ENCODE measurements at regions not wholly inside any gene's neighbourhood (a gene's known extent, or its start where the extent isn't known, plus 50 kb on each side); places are given as distances from the start of the nearest gene placed in this dataset.

- ATAC-seq (replicated peaks in 1 of 2), result no peak
- H3K4me1 Mint-ChIP-seq (ENCODE audit: low read depth), result no peaks in the 10 kb centered on the region
- H3K27me3 Mint-ChIP-seq (ENCODE audit: low read depth), result no peaks in the 10 kb centered on the region
- peaks cover 2 to 3% of the 10 kb centered on the region in 2 donors for H3K9me3 Mint-ChIP-seq
- H3K4me3 Mint-ChIP-seq, result no peak overlapping the region
- DNase-seq, result no peak
- H3K27ac Mint-ChIP-seq, result no peak overlapping the region
- H3K36me3 Mint-ChIP-seq (ENCODE audit: insufficient read depth in 2 of 2), result no peaks in the 10 kb centered on the region
Observed at GRCh38 chr13:93086329-93086728, 140.3 kb upstream of the GPC6 start.

GRCh38 chr13:93098972-93099371, 127.6 kb upstream of the GPC6 start:
- ATAC-seq (replicated peaks in 1 of 2) (no peak), DNase-seq (no peak)
- H3K27me3 Mint-ChIP-seq (ENCODE audit: low read depth), result no peaks in the 10 kb centered on the region
- no peaks in the 10 kb centered on the region for H3K9me3 Mint-ChIP-seq
- H3K4me3 Mint-ChIP-seq, result no peak overlapping the region
- H3K4me1 Mint-ChIP-seq (ENCODE audit: low read depth), result no peaks in the 10 kb centered on the region
- no peak overlapping the region for H3K27ac Mint-ChIP-seq
- no peaks in the 10 kb centered on the region for H3K36me3 Mint-ChIP-seq (ENCODE audit: insufficient read depth in 2 of 2)

- no peaks in the 10 kb centered on the region for H3K36me3 Mint-ChIP-seq (ENCODE audit: insufficient read depth in 2 of 2)
- DNase-seq (no peak), ATAC-seq (replicated peaks in 1 of 2) (no peak)
- H3K27ac Mint-ChIP-seq, result no peak overlapping the region
- H3K9me3 Mint-ChIP-seq, result no peaks in the 10 kb centered on the region
- H3K4me1 Mint-ChIP-seq (ENCODE audit: low read depth), result no peaks in the 10 kb centered on the region
- no peak overlapping the region for H3K4me3 Mint-ChIP-seq
- H3K27me3 Mint-ChIP-seq (ENCODE audit: low read depth), result no peaks in the 10 kb centered on the region
Observed at GRCh38 chr13:93101226-93101734, 125.3 kb upstream of the GPC6 start.

GRCh38 chr13:93104270-93104669, 122.3 kb upstream of the GPC6 start:
- no peak for ATAC-seq (replicated peaks in 1 of 2)
- no peak for DNase-seq
- H3K9me3 Mint-ChIP-seq, result no peaks in the 10 kb centered on the region
- H3K4me3 Mint-ChIP-seq, result no peak overlapping the region
- H3K27me3 Mint-ChIP-seq (ENCODE audit: low read depth), result no peaks in the 10 kb centered on the region
- no peaks in the 10 kb centered on the region for H3K4me1 Mint-ChIP-seq (ENCODE audit: low read depth)
- H3K36me3 Mint-ChIP-seq (ENCODE audit: insufficient read depth in 2 of 2), result no peaks in the 10 kb centered on the region
- no peak overlapping the region for H3K27ac Mint-ChIP-seq

- Mint-ChIP-seq H3K36me3 (ENCODE audit: insufficient read depth in 2 of 2) (no peaks in the 10 kb centered on the region), H3K4me1 (ENCODE audit: low read depth) (no peaks in the 10 kb centered on the region), H3K4me3 (no peak overlapping the region), H3K27me3 (ENCODE audit: low read depth) (no peaks in the 10 kb centered on the region), H3K9me3 (no peaks in the 10 kb centered on the region), H3K27ac (no peak overlapping the region)
- DNase-seq (no peak), ATAC-seq (replicated peaks in 1 of 2) (no peak)
Observed at GRCh38 chr13:93108111-93108601, 118.5 kb upstream of the GPC6 start.

- no peak overlapping the region for H3K4me3 Mint-ChIP-seq
- peaks cover 0 to 5% of the 10 kb centered on the region in 2 donors for H3K9me3 Mint-ChIP-seq
- H3K27me3 Mint-ChIP-seq (ENCODE audit: low read depth), result no peaks in the 10 kb centered on the region
- H3K27ac Mint-ChIP-seq, result no peak overlapping the region
- ATAC-seq (replicated peaks in 1 of 2), result no peak
- H3K36me3 Mint-ChIP-seq (ENCODE audit: insufficient read depth in 2 of 2), result no peaks in the 10 kb centered on the region
- H3K4me1 Mint-ChIP-seq (ENCODE audit: low read depth), result no peaks in the 10 kb centered on the region
- no peak for DNase-seq
Observed at GRCh38 chr13:93116809-93117208, 109.8 kb upstream of the GPC6 start.

- DNase-seq (no peak), ATAC-seq (replicated peaks in 1 of 2) (no peak)
- H3K4me1 Mint-ChIP-seq (ENCODE audit: low read depth), result no peaks in the 10 kb centered on the region
- no peaks in the 10 kb centered on the region for H3K27me3 Mint-ChIP-seq (ENCODE audit: low read depth)
- H3K27ac Mint-ChIP-seq, result no peak overlapping the region
- H3K9me3 Mint-ChIP-seq, result peaks cover 0 to 5% of the 10 kb centered on the region in 2 donors
- no peaks in the 10 kb centered on the region for H3K36me3 Mint-ChIP-seq (ENCODE audit: insufficient read depth in 2 of 2)
- H3K4me3 Mint-ChIP-seq, result no peak overlapping the region
Observed at GRCh38 chr13:93118081-93118615, 108.5 kb upstream of the GPC6 start.

GRCh38 chr13:93140912-93141311, 85.7 kb upstream of the GPC6 start:
- H3K4me1 Mint-ChIP-seq (ENCODE audit: low read depth), result no peaks in the 10 kb centered on the region
- H3K27ac Mint-ChIP-seq, result no peak overlapping the region
- no peak overlapping the region for H3K4me3 Mint-ChIP-seq
- peaks cover 0 to 3% of the 10 kb centered on the region in 2 donors for H3K9me3 Mint-ChIP-seq
- no peaks in the 10 kb centered on the region for H3K36me3 Mint-ChIP-seq (ENCODE audit: insufficient read depth in 2 of 2)
- H3K27me3 Mint-ChIP-seq (ENCODE audit: low read depth), result no peaks in the 10 kb centered on the region
- no peak for DNase-seq
- ATAC-seq (replicated peaks in 1 of 2), result no peak

- H3K27ac Mint-ChIP-seq, result no peak overlapping the region
- H3K4me1 Mint-ChIP-seq (ENCODE audit: low read depth), result no peaks in the 10 kb centered on the region
- no peaks in the 10 kb centered on the region for H3K36me3 Mint-ChIP-seq (ENCODE audit: insufficient read depth in 2 of 2)
- H3K4me3 Mint-ChIP-seq, result no peak overlapping the region
- H3K9me3 Mint-ChIP-seq, result peaks cover 0 to 3% of the 10 kb centered on the region in 2 donors
- DNase-seq (no peak), ATAC-seq (replicated peaks in 1 of 2) (no peak)
- no peaks in the 10 kb centered on the region for H3K27me3 Mint-ChIP-seq (ENCODE audit: low read depth)
Observed at GRCh38 chr13:93144031-93144430, 82.6 kb upstream of the GPC6 start.

- Mint-ChIP-seq H3K27ac (no peak overlapping the region), H3K9me3 (no peaks in the 10 kb centered on the region)
Observed at GRCh38 chr13:93145199-93145598, 81.4 kb upstream of the GPC6 start.

GRCh38 chr13:93146584-93147297, 79.9 kb upstream of the GPC6 start:
- Mint-ChIP-seq H3K4me3 (no peak overlapping the region), H3K27ac (no peak overlapping the region), H3K36me3 (ENCODE audit: insufficient read depth in 2 of 2) (no peaks in the 10 kb centered on the region), H3K27me3 (ENCODE audit: low read depth) (no peaks in the 10 kb centered on the region), H3K4me1 (ENCODE audit: low read depth) (no peaks in the 10 kb centered on the region), H3K9me3 (no peaks in the 10 kb centered on the region)
- no peak for ATAC-seq (replicated peaks in 1 of 2)
- DNase-seq, result no peak

More at GRCh38 chr13:93145199-93145598, 81.4 kb upstream of the GPC6 start:
- no peaks in the 10 kb centered on the region for H3K36me3 Mint-ChIP-seq (ENCODE audit: insufficient read depth in 2 of 2)
- no peak for ATAC-seq (replicated peaks in 1 of 2)
- no peak overlapping the region for H3K4me3 Mint-ChIP-seq
- no peak for DNase-seq
- no peaks in the 10 kb centered on the region for H3K4me1 Mint-ChIP-seq (ENCODE audit: low read depth)
- no peaks in the 10 kb centered on the region for H3K27me3 Mint-ChIP-seq (ENCODE audit: low read depth)

GRCh38 chr13:93147298-93147645, 79.3 kb upstream of the GPC6 start:
- Mint-ChIP-seq H3K9me3 (peaks cover 0 to under 1% of the 10 kb centered on the region in 2 donors), H3K4me3 (no peak overlapping the region), H3K27me3 (ENCODE audit: low read depth) (no peaks in the 10 kb centered on the region), H3K36me3 (ENCODE audit: insufficient read depth in 2 of 2) (no peaks in the 10 kb centered on the region), H3K4me1 (ENCODE audit: low read depth) (peaks cover 4% of the 10 kb centered on the region), H3K27ac (no peak overlapping the region)
- DNase-seq (no peak), ATAC-seq (replicated peaks in 1 of 2) (no peak)

GRCh38 chr13:93147946-93148345, 78.7 kb upstream of the GPC6 start:
- Mint-ChIP-seq H3K4me3 (no peak overlapping the region), H3K9me3 (peaks cover 1 to 5% of the 10 kb centered on the region in 2 donors)
- no peak for ATAC-seq (replicated peaks in 1 of 2)

GRCh38 chr13:93151277-93151676, 75.3 kb upstream of the GPC6 start:
- no peak for DNase-seq
- Mint-ChIP-seq H3K4me1 (ENCODE audit: low read depth) (peaks cover 10% of the 10 kb centered on the region), H3K27ac (no peak overlapping the region), H3K9me3 (peaks cover 2 to 5% of the 10 kb centered on the region in 2 donors), H3K36me3 (ENCODE audit: insufficient read depth in 2 of 2) (no peaks in the 10 kb centered on the region), H3K27me3 (ENCODE audit: low read depth) (no peaks in the 10 kb centered on the region), H3K4me3 (no peak overlapping the region)
- ATAC-seq (replicated peaks in 1 of 2), result peak; percentile 88 to 94

More at GRCh38 chr13:93147946-93148345, 78.7 kb upstream of the GPC6 start:
- Mint-ChIP-seq H3K36me3 (ENCODE audit: insufficient read depth in 2 of 2) (no peaks in the 10 kb centered on the region), H3K4me1 (ENCODE audit: low read depth) (peaks cover 10% of the 10 kb centered on the region), H3K27ac (no peak overlapping the region), H3K27me3 (ENCODE audit: low read depth) (no peaks in the 10 kb centered on the region)
- no peak for DNase-seq
